ENCODE measurements at regions not wholly inside any gene's neighbourhood (a gene's known extent, or its start where the extent isn't known, plus 50 kb on each side); places are given as distances from the start of the nearest gene placed in this dataset.

DNA sequence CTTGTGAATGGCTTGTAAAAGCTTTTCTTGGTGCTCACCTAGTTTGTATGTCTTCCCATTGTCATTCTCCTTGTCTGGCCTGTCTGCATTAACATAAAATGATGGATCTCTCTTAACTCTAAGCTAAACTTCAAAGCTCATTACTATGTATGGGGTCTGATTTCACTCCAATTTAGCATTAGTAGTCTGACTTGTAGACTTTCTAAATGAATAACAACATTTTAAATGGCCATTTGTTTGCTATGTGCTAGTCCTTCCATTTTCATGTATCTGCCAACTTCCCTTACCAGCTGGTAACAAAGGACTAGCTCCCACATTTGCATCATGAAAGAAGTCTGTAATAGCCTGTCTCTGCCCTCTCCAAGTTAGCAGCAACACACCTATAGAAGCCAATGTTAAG, 324.2 kb upstream of the RGPD4 start (continued):
- TF ChIP-seq CREB1 (CRISPR knock-in tag; IDR thresholded peaks at IDR 0.05; ENCODE audit: low read depth): no peak
- TF ChIP-seq JUNB (IDR thresholded peaks at IDR 0.05; ENCODE audit: unreplicated experiment): no peak
- TF ChIP-seq POLR2AphosphoS5 (IDR thresholded peaks at IDR 0.05; ENCODE audit: low read depth): no peak
- TF ChIP-seq STAT1 (IDR thresholded peaks at IDR 0.05; ENCODE audit: unreplicated experiment): no peak
- TF ChIP-seq ZNF114 (CRISPR knock-in tag; IDR thresholded peaks at IDR 0.05): no peak
- no peak for TF ChIP-seq ZNF331 (CRISPR knock-in tag; IDR thresholded peaks at IDR 0.05; ENCODE audit: low read depth)

DNA sequence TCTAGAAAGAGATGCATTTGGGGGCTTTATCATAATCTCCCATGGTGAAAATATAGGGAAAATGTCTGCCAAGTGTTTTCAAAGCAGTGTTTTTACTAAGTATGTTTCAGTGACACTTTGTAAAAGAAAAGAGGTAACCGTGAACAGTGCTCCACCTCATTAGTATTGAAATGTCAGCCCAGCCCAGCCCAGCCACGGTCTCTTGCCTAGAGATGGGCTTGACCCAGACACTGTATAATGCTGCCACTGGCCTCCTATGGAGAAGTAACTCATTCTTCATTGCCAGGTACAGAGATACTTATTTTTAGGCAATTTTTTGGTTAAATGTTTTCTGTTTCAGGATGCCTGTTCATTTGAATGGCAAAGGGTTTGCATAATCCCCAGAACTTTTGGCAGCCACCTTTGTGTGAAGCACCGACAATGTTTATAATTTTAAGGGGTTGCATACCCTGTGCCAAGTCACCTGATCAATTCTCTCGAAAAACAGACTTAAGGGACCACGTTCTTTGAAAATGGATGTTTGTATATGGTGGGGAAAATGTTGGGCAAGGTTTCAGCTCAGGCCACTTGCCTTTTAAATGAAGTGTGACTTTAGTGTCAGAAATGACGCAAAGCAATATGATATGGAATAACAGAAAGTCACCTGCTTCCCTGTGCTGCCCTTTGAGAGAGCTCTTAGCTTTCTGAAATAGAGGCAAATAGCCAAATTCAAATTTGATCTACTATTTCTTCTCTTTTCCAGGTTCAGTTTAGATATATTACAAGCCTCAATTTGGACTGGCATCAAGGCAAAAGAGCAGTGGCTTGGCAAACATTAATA, 314.5 kb upstream of the RGPD4 start:
- Histone ChIP-seq H3K4me3 (no peak overlapping the region), H3K9me2 (ENCODE audit: insufficient read depth) (no peaks in the 10 kb centered on the region), H4K20me1 (replicated peaks; ENCODE audit: insufficient read depth) (no peaks in the 10 kb centered on the region), H3K4me2 (no peak overlapping the region), H3F3A (replicated peaks; ENCODE audit: low read depth) (no peaks in the 10 kb centered on the region), H3K4me1 (ENCODE audit: insufficient read depth) (0 out of 2 replicates have a peak, but pooled peaks cover 5% of the 10 kb centered on the region), H3K36me3 (ENCODE audit: insufficient read depth) (no peaks in the 10 kb centered on the region), H3K27ac (ENCODE audit: low read depth) (no peak overlapping the region), H2AFZ (peak overlapping the region; percentile 47; the same call in 1 of the 2 replicates), H3K27me3 (ENCODE audit: insufficient read depth) (no peaks in the 10 kb centered on the region), H3K79me2 (replicated peaks; ENCODE audit: insufficient read depth) (no peaks in the 10 kb centered on the region)
- H3K36me3 Mint-ChIP-seq (ENCODE audit: low read depth): peaks cover 3% of the 10 kb centered on the region; the same call in 2 of the 3 replicates
- H3K9me3 Mint-ChIP-seq: no peaks in the 10 kb centered on the region
- DNase-seq (ENCODE audit: low spot score) (no peak), ATAC-seq (peak; percentile 57)
- H3K27ac Mint-ChIP-seq: no peak overlapping the region
- H3K4me1 Mint-ChIP-seq: no peaks in the 10 kb centered on the region; the same call in 2 of the 3 replicates
- H3K4me3 Mint-ChIP-seq: no peak overlapping the region
- H3K27me3 Mint-ChIP-seq (ENCODE audit: insufficient read depth, low read depth, poor library complexity): no peaks in the 10 kb centered on the region
- TF ChIP-seq, protein P1, sequence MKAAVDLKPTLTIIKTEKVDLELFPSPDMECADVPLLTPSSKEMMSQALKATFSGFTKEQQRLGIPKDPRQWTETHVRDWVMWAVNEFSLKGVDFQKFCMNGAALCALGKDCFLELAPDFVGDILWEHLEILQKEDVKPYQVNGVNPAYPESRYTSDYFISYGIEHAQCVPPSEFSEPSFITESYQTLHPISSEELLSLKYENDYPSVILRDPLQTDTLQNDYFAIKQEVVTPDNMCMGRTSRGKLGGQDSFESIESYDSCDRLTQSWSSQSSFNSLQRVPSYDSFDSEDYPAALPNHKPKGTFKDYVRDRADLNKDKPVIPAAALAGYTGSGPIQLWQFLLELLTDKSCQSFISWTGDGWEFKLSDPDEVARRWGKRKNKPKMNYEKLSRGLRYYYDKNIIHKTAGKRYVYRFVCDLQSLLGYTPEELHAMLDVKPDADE (IDR thresholded peaks at IDR 0.05): no peak
- TF ChIP-seq ZNF331 (CRISPR knock-in tag; IDR thresholded peaks at IDR 0.05; ENCODE audit: low read depth) (no peak), NANOG (IDR thresholded peaks at IDR 0.05; ENCODE audit: borderline replicate concordance) (no peak), CREB1 (CRISPR knock-in tag; IDR thresholded peaks at IDR 0.05; ENCODE audit: low read depth) (no peak), ZNF114 (CRISPR knock-in tag; IDR thresholded peaks at IDR 0.05) (no peak), EZH2 (IDR thresholded peaks at IDR 0.05; ENCODE audit: low read depth, unreplicated experiment) (no peak), JUNB (IDR thresholded peaks at IDR 0.05; ENCODE audit: unreplicated experiment) (no peak), STAT1 (IDR thresholded peaks at IDR 0.05; ENCODE audit: unreplicated experiment) (no peak)
- TF ChIP-seq, protein P2, sequence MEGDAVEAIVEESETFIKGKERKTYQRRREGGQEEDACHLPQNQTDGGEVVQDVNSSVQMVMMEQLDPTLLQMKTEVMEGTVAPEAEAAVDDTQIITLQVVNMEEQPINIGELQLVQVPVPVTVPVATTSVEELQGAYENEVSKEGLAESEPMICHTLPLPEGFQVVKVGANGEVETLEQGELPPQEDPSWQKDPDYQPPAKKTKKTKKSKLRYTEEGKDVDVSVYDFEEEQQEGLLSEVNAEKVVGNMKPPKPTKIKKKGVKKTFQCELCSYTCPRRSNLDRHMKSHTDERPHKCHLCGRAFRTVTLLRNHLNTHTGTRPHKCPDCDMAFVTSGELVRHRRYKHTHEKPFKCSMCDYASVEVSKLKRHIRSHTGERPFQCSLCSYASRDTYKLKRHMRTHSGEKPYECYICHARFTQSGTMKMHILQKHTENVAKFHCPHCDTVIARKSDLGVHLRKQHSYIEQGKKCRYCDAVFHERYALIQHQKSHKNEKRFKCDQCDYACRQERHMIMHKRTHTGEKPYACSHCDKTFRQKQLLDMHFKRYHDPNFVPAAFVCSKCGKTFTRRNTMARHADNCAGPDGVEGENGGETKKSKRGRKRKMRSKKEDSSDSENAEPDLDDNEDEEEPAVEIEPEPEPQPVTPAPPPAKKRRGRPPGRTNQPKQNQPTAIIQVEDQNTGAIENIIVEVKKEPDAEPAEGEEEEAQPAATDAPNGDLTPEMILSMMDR (conservative IDR thresholded peaks at IDR 0.05; ENCODE audit: low read depth in 2 of 2): no peak
- TF ChIP-seq, protein P3, sequence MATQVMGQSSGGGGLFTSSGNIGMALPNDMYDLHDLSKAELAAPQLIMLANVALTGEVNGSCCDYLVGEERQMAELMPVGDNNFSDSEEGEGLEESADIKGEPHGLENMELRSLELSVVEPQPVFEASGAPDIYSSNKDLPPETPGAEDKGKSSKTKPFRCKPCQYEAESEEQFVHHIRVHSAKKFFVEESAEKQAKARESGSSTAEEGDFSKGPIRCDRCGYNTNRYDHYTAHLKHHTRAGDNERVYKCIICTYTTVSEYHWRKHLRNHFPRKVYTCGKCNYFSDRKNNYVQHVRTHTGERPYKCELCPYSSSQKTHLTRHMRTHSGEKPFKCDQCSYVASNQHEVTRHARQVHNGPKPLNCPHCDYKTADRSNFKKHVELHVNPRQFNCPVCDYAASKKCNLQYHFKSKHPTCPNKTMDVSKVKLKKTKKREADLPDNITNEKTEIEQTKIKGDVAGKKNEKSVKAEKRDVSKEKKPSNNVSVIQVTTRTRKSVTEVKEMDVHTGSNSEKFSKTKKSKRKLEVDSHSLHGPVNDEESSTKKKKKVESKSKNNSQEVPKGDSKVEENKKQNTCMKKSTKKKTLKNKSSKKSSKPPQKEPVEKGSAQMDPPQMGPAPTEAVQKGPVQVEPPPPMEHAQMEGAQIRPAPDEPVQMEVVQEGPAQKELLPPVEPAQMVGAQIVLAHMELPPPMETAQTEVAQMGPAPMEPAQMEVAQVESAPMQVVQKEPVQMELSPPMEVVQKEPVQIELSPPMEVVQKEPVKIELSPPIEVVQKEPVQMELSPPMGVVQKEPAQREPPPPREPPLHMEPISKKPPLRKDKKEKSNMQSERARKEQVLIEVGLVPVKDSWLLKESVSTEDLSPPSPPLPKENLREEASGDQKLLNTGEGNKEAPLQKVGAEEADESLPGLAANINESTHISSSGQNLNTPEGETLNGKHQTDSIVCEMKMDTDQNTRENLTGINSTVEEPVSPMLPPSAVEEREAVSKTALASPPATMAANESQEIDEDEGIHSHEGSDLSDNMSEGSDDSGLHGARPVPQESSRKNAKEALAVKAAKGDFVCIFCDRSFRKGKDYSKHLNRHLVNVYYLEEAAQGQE (IDR thresholded peaks at IDR 0.05; ENCODE audit: unreplicated experiment): no peak
